C4-2B (cell line): ENCODE measurements at regions not wholly inside any gene's neighbourhood (a gene's known extent, or its start where the extent isn't known, plus 50 kb on each side); places are given as distances from the start of the nearest gene placed in this dataset.

Source experiments
- CTCF ChIP-seq: fragments of 450-650 bp; conservative IDR thresholded peaks from 2 replicates; pipeline ENCODE4 v1.5.1; 2017; ENCODE audit warnings: mild to moderate bottlenecking
- ZFX ChIP-seq: fragments of 450-650 bp; IDR thresholded peaks from 2 replicates; pipeline ENCODE4 v1.6.1; 2017

- TF ChIP-seq CTCF (no peak), ZFX (no peak)
These were observed 531.3 kb downstream of the QKI start for GRCh38 chr6:163945808-163946207.
